CD4-positive, alpha-beta memory T cell (primary cell): ENCODE measurements at regions not wholly inside any gene's neighbourhood (a gene's known extent, or its start where the extent isn't known, plus 50 kb on each side); places are given as distances from the start of the nearest gene placed in this dataset.
"Not testable (repeated sequence)": the region's sequence is repeated elsewhere in the genome, so short reads cannot be mapped to it uniquely, and the experiment has no call there.

ENCODE experiments used
- CTCF ChIA-PET: fragments of 350-600 bp; sonication (Branson Sonifier 250); formaldehyde crosslinking; loops from one replicate; lab custom pipeline; 2021; ENCODE audit warnings: inconsistent platforms; ENCODE audit not compliant: partially characterized antibody; lab: Charles Lee
- POLR2A ChIA-PET: fragments of 350-600 bp; sonication (Branson Sonifier 250); formaldehyde crosslinking; loops from one replicate; lab custom pipeline; 2021; ENCODE audit not compliant: partially characterized antibody; lab: Charles Lee
- DNase-seq, 5 donors: peaks; one replicate each; pipeline versions ENCODE4 v3.0.0 to v3.0.0-alpha.2; 2020 to 2022; ENCODE audit warnings: mixed read lengths in 1 of 5
- H3K27ac ChIP-seq: one replicate; pipeline ENCODE4 v1.7.0; 2013; ENCODE audit warnings: low read depth, low read length
- H3K27me3 ChIP-seq: 2 replicates; pipeline ENCODE4 v1.7.0; 2013; ENCODE audit warnings: mild to moderate bottlenecking, low read length, moderate library complexity; ENCODE audit not compliant: insufficient read depth
- H3K36me3 ChIP-seq: 2 replicates; pipeline ENCODE4 v1.7.0; 2013; ENCODE audit warnings: mild to moderate bottlenecking, low read length, moderate library complexity; ENCODE audit not compliant: insufficient read depth
- H3K4me1 ChIP-seq: 2 replicates; pipeline ENCODE4 v1.7.0; 2013; ENCODE audit warnings: mild to moderate bottlenecking, low read length, moderate library complexity; ENCODE audit not compliant: insufficient read depth
- H3K4me3 ChIP-seq, 2 donors: one replicate each; pipeline ENCODE4 v1.7.0; 2013; ENCODE audit warnings: low read length in 2 of 2, mild to moderate bottlenecking in 1 of 2
- H3K9me3 ChIP-seq, 2 donors: one replicate each; pipeline ENCODE4 v1.7.0; 2013; ENCODE audit warnings: low read length in 2 of 2, control low read depth in 1 of 2; ENCODE audit not compliant: control insufficient read depth in 1 of 2
- H3K27ac Mint-ChIP-seq, 7 donors: one replicate each; pipeline ENCODE4 v1.8.0; 2020 to 2021; ENCODE audit warnings: mixed read lengths in 7 of 7, mild to moderate bottlenecking in 6 of 7, inconsistent platforms in 3 of 7, moderate library complexity in 3 of 7
- H3K27me3 Mint-ChIP-seq, 2 donors: one replicate each; pipeline ENCODE4 v1.8.0; 2020 to 2021; ENCODE audit warnings: mixed read lengths in 2 of 2
- H3K36me3 Mint-ChIP-seq, 2 donors: one replicate each; pipeline ENCODE4 v1.8.0; 2020 to 2021; ENCODE audit warnings: mixed read lengths in 2 of 2, inconsistent platforms in 1 of 2, mild to moderate bottlenecking in 1 of 2
- H3K4me1 Mint-ChIP-seq, 4 donors: one replicate each; pipeline ENCODE4 v1.8.0; 2020 to 2021; ENCODE audit warnings: mixed read lengths in 4 of 4, mild to moderate bottlenecking in 1 of 4
- H3K4me3 Mint-ChIP-seq, 8 donors: one replicate each; pipeline ENCODE4 v1.8.0; 2020 to 2021; ENCODE audit warnings: mixed read lengths in 8 of 8, mild to moderate bottlenecking in 7 of 8, moderate library complexity in 6 of 8, inconsistent platforms in 3 of 8
- H3K9me3 Mint-ChIP-seq, 8 donors: one replicate each; pipeline ENCODE4 v1.8.0; 2020 to 2021; ENCODE audit warnings: mixed read lengths in 8 of 8, mild to moderate bottlenecking in 5 of 8, inconsistent platforms in 3 of 8, moderate library complexity in 1 of 8
- intact Hi-C: fragments of 100-400 bp; cut with micrococcal nuclease; formaldehyde crosslinking; loops from one replicate; pipeline ENCODE4 v1.15.1; 2023

GRCh38 chr14:26304056-26304455, 293.8 kb downstream of the NOVA1 start:
- H3K27me3 ChIP-seq = no peaks in the 10 kb centered on the region
- intact Hi-C loops = no loop called here
- Mint-ChIP-seq H3K27me3 (no peaks in the 10 kb centered on the region), H3K4me3 (no peak overlapping the region), H3K36me3 (no peaks in the 10 kb centered on the region), H3K9me3 (peaks cover 2 to 42% (median 22%) of the 10 kb centered on the region in 8 donors), H3K27ac (no peak overlapping the region), H3K4me1 (no peaks in the 10 kb centered on the region)
- no peaks in the 10 kb centered on the region for H3K9me3 ChIP-seq
- H3K4me1 ChIP-seq = no peaks in the 10 kb centered on the region
- CTCF ChIA-PET = no interaction called here
- H3K27ac ChIP-seq = no peak overlapping the region
- DNase-seq = no peak
- POLR2A ChIA-PET = no interaction called here
- no peak overlapping the region for H3K4me3 ChIP-seq
- H3K36me3 ChIP-seq = no peaks in the 10 kb centered on the region

GRCh38 chr14:26293909-26294308, 303.9 kb downstream of the NOVA1 start:
- Histone ChIP-seq H3K27me3 (no peaks in the 10 kb centered on the region), H3K9me3 (no peaks in the 10 kb centered on the region), H3K4me3 (no peak overlapping the region), H3K4me1 (no peaks in the 10 kb centered on the region), H3K36me3 (no peaks in the 10 kb centered on the region), H3K27ac (no peak overlapping the region)
- ChIA-PET CTCF (no interaction called here), POLR2A (no interaction called here)
- Mint-ChIP-seq H3K27ac (no peak overlapping the region), H3K9me3 (peaks cover 3 to 33% (median 16%) of the 10 kb centered on the region in 8 donors), H3K36me3 (no peaks in the 10 kb centered on the region), H3K27me3 (no peaks in the 10 kb centered on the region), H3K4me3 (no peak overlapping the region), H3K4me1 (no peaks in the 10 kb centered on the region)
- DNase-seq = no peak
- intact Hi-C loops = no loop called here

GRCh38 chr14:26289891-26290486, 307.8 kb downstream of the NOVA1 start:
- H3K4me1 Mint-ChIP-seq = no peaks in the 10 kb centered on the region
- Histone ChIP-seq H3K27me3 (no peaks in the 10 kb centered on the region), H3K4me1 (no peaks in the 10 kb centered on the region), H3K27ac (no peak overlapping the region), H3K9me3 (no peaks in the 10 kb centered on the region), H3K4me3 (no peak overlapping the region), H3K36me3 (no peaks in the 10 kb centered on the region)
- H3K4me3 Mint-ChIP-seq = no peak overlapping the region
- POLR2A ChIA-PET = no interaction called here
- no peak overlapping the region for H3K27ac Mint-ChIP-seq
- CTCF ChIA-PET = no interaction called here
- no peaks in the 10 kb centered on the region for H3K27me3 Mint-ChIP-seq
- H3K36me3 Mint-ChIP-seq = no peaks in the 10 kb centered on the region
- intact Hi-C loops = no loop called here
- DNase-seq = no peak
- H3K9me3 Mint-ChIP-seq = peaks cover 3 to 36% (median 16%) of the 10 kb centered on the region in 8 donors

- ChIA-PET POLR2A (no interaction called here), CTCF (no interaction called here)
- Mint-ChIP-seq H3K4me3 (no peak overlapping the region), H3K9me3 (peaks cover 1 to 34% (median 14%) of the 10 kb centered on the region in 8 donors), H3K27ac (no peak overlapping the region), H3K4me1 (no peaks in the 10 kb centered on the region), H3K36me3 (no peaks in the 10 kb centered on the region), H3K27me3 (no peaks in the 10 kb centered on the region)
- Histone ChIP-seq H3K27ac (no peak overlapping the region), H3K4me1 (no peaks in the 10 kb centered on the region), H3K36me3 (no peaks in the 10 kb centered on the region), H3K27me3 (no peaks in the 10 kb centered on the region), H3K9me3 (no peaks in the 10 kb centered on the region), H3K4me3 (no peak overlapping the region)
- no peak for DNase-seq
- intact Hi-C loops = no loop called here
These were observed 311.0 kb downstream of the NOVA1 start for GRCh38 chr14:26286913-26287205.

- no peaks in the 10 kb centered on the region for H3K9me3 ChIP-seq
- Mint-ChIP-seq H3K36me3 (no peaks in the 10 kb centered on the region), H3K4me1 (no peaks in the 10 kb centered on the region), H3K27me3 (no peaks in the 10 kb centered on the region), H3K27ac (no peak overlapping the region), H3K9me3 (peaks cover 0 to 32% (median 11%) of the 10 kb centered on the region in 8 donors), H3K4me3 (no peak overlapping the region)
- no peak overlapping the region for H3K4me3 ChIP-seq
- H3K27ac ChIP-seq = no peak overlapping the region
- DNase-seq = no peak
- no peaks in the 10 kb centered on the region for H3K4me1 ChIP-seq
- POLR2A ChIA-PET = no interaction called here
- CTCF ChIA-PET = no interaction called here
- no peaks in the 10 kb centered on the region for H3K36me3 ChIP-seq
- intact Hi-C loops = no loop called here
- H3K27me3 ChIP-seq = no peaks in the 10 kb centered on the region
These were observed 311.5 kb downstream of the NOVA1 start for GRCh38 chr14:26286081-26286912.

- no peak overlapping the region for H3K27ac ChIP-seq
- ChIA-PET POLR2A (no interaction called here), CTCF (no interaction called here)
- Mint-ChIP-seq H3K36me3 (no peaks in the 10 kb centered on the region), H3K27ac (no peak overlapping the region), H3K9me3 (peaks cover 0 to 33% (median 7%) of the 10 kb centered on the region in 8 donors), H3K27me3 (no peaks in the 10 kb centered on the region), H3K4me3 (no peak overlapping the region), H3K4me1 (no peaks in the 10 kb centered on the region)
- H3K27me3 ChIP-seq = no peaks in the 10 kb centered on the region
- intact Hi-C loops = no loop called here
- no peaks in the 10 kb centered on the region for H3K36me3 ChIP-seq
- H3K4me1 ChIP-seq = no peaks in the 10 kb centered on the region
- no peak overlapping the region for H3K4me3 ChIP-seq
- DNase-seq = no peak
- H3K9me3 ChIP-seq = no peaks in the 10 kb centered on the region
These were observed 315.3 kb downstream of the NOVA1 start for GRCh38 chr14:26282578-26282977.

GRCh38 chr14:26282011-26282410, 315.8 kb downstream of the NOVA1 start:
- CTCF ChIA-PET, POLR2A ChIA-PET, H3K36me3 Mint-ChIP-seq, H3K27me3 Mint-ChIP-seq, H3K4me3 ChIP-seq, DNase-seq, intact Hi-C loops, H3K36me3 ChIP-seq, H3K4me1 ChIP-seq, H3K9me3 ChIP-seq, H3K4me3 Mint-ChIP-seq, H3K4me1 Mint-ChIP-seq, H3K27me3 ChIP-seq, H3K27ac Mint-ChIP-seq, H3K27ac ChIP-seq: not testable (repeated sequence)
- H3K9me3 Mint-ChIP-seq = peaks cover 0 to 34% (median 7%) of the 10 kb centered on the region in 8 donors
